ENCODE measurements at regions not wholly inside any gene's neighbourhood (a gene's known extent, or its start where the extent isn't known, plus 50 kb on each side); places are given as distances from the start of the nearest gene placed in this dataset.

GRCh38 chr2:182506606-182507005 lies 79.8 kb upstream of the PDE1A start:
- TF ChIP-seq, protein P1, sequence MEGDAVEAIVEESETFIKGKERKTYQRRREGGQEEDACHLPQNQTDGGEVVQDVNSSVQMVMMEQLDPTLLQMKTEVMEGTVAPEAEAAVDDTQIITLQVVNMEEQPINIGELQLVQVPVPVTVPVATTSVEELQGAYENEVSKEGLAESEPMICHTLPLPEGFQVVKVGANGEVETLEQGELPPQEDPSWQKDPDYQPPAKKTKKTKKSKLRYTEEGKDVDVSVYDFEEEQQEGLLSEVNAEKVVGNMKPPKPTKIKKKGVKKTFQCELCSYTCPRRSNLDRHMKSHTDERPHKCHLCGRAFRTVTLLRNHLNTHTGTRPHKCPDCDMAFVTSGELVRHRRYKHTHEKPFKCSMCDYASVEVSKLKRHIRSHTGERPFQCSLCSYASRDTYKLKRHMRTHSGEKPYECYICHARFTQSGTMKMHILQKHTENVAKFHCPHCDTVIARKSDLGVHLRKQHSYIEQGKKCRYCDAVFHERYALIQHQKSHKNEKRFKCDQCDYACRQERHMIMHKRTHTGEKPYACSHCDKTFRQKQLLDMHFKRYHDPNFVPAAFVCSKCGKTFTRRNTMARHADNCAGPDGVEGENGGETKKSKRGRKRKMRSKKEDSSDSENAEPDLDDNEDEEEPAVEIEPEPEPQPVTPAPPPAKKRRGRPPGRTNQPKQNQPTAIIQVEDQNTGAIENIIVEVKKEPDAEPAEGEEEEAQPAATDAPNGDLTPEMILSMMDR (IDR thresholded peaks at IDR 0.05) = no peak
- no peak for TF ChIP-seq POLR2A (IDR thresholded peaks at IDR 0.05)
